ENCODE measurements at regions not wholly inside any gene's neighbourhood (a gene's known extent, or its start where the extent isn't known, plus 50 kb on each side); places are given as distances from the start of the nearest gene placed in this dataset.

DNA sequence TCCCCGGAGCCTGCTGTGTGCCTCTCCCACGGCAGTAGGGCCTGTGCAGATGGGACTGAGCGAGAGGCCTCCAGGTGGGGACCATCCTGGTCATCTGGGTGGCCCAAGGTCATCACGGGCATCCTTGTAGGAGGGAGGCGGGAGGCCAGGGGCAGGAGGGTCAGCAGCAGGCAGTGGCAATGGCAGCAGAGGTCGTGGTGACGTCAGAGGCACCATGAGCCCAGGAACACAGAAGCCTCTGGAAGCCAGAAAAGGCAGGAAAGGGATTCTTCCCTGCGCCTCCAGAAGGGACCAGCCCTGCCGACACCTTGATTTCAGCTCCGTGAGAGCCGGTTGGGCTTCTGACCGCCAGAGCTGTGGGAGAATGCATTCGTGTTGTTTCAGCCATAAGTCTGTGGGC lies 190.3 kb downstream of the BANP start:
- no peak for TF ChIP-seq POLR2A (IDR thresholded peaks at IDR 0.05)
- TF ChIP-seq, protein P1, sequence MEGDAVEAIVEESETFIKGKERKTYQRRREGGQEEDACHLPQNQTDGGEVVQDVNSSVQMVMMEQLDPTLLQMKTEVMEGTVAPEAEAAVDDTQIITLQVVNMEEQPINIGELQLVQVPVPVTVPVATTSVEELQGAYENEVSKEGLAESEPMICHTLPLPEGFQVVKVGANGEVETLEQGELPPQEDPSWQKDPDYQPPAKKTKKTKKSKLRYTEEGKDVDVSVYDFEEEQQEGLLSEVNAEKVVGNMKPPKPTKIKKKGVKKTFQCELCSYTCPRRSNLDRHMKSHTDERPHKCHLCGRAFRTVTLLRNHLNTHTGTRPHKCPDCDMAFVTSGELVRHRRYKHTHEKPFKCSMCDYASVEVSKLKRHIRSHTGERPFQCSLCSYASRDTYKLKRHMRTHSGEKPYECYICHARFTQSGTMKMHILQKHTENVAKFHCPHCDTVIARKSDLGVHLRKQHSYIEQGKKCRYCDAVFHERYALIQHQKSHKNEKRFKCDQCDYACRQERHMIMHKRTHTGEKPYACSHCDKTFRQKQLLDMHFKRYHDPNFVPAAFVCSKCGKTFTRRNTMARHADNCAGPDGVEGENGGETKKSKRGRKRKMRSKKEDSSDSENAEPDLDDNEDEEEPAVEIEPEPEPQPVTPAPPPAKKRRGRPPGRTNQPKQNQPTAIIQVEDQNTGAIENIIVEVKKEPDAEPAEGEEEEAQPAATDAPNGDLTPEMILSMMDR (IDR thresholded peaks at IDR 0.05): no peak
